ENCODE measurements at regions not wholly inside any gene's neighbourhood (a gene's known extent, or its start where the extent isn't known, plus 50 kb on each side); places are given as distances from the start of the nearest gene placed in this dataset.

DNA sequence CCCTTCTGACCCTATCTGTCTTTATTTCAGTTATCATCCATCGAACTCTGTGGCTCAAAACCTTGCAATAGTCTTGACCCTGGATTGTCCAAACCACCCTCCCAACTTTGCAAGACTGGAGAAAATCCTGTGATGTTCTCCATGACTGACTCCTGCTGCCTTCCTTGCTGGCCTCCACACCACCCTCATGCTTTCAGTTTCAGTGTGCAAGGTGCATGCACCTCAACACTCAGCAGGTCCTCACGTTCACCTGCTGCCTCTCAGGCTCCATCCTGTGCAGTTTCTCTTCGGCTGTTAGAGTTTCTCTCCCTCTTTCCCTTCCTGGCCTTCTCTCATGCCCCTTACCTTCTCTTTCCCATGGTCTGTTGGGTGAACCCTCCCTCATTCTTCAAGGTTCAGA is 59.4 kb upstream of the ASIC2 start:
- DNase-seq, result no peak

DNA sequence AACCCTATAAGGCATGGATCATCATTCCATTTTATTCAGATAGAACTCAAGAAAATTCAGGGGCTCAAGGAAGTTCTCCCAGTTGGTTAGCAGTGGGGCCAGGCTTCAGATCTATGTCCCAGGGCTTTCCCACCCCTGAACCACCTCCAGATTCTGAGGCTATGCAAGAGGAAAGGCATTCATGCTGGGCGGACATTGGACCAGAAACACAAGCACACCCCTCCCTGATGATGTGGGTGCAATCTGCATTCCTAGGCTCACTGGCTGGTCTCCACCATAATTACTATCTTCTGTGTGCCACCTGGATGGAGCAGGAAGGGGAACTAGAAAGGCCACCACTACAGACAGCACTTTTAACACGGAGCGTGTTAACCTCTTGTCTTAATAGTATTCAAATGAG is 63.2 kb upstream of the ASIC2 start:
- DNase-seq, result no peak

DNA sequence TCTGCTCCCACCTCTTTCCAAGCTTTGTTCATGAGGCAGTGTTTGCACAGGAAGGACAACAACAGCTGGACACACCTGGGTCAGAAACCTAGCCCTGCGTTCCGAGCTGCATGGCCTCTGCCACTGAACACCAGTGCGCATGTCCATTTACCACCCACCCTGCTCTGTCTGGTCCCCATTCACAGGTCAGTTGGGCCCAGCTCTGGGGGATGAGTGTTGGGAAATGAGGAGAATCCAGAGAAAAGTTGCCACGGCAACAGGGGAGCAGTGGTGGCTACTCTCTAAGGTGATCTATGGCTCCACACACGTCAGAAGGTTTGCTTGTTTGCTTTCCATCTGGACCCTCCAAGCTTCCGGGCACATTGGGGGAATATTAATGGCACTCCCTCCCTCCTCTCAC is 70.4 kb upstream of the ASIC2 start:
- no peak for DNase-seq

DNA sequence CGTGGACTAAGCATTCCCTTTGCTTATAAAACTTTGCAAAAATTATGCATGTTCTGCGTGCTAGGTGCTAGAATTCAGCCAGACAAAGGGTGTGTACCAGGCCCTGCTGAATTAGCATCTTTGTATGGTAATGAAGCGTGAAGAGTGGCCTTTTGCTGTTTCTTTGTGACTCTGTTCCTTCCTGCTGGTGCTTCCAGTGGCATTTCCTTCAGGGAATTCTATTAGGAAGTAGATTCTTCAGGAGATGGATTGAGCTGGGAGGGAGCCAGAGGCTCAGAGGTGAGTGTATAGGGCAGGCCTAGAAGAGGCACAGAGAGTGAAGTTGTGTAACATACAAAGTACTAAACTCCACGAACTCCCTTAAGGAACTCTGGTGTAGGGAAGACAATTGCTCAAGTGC is 73.9 kb upstream of the ASIC2 start:
- no peak for DNase-seq

- DNase-seq, result no peak
Observed at GRCh38 chr17:33369149-33369548, 76.1 kb upstream of the ASIC2 start.

GRCh38 chr17:33369876-33370275 is 76.8 kb upstream of the ASIC2 start:
- DNase-seq, result no peak

DNA sequence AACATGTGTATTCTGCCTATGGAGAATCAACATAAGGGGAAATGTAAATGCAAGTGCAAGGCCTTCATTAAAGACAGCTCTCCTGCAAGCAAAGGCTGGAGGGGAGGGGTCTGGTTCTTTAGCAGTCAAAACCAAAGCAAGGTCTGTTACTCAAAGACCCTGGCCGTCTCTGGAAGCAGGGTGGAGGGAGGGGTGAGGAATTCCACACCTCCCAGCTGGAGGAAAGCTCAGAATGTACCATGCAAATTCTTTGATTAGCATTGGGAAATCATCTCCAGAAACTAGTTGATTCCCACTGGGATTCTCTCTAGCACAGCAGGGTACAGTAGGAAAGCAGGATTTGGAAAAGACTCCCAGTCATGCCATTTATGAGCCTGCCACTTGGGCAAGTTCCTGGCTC is 77.3 kb upstream of the ASIC2 start:
- no peak for DNase-seq

DNA sequence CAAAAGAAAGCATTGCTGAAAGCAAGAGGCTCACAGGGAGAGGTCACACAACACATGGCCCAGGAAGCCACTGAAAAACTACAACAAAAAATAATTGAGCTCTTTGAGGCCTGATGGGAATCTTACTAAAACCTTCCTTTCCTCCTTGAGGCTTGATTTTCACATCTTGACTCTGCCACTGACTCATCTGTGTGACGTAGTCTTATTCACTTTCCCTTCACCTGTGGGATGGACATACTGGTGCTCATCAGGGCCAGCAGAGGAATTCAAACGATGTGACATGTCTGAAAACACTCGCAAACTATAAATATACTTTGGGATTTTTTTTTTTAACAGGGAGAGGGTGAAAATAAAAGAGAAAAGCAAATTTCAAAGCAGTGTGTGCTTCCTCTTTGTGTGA is 78.3 kb upstream of the ASIC2 start:
- DNase-seq, result no peak

- peak in 2 of 3 donors; percentile 5 to 26 for DNase-seq
Observed at GRCh38 chr17:33373273-33373672, 80.2 kb upstream of the ASIC2 start.

DNA sequence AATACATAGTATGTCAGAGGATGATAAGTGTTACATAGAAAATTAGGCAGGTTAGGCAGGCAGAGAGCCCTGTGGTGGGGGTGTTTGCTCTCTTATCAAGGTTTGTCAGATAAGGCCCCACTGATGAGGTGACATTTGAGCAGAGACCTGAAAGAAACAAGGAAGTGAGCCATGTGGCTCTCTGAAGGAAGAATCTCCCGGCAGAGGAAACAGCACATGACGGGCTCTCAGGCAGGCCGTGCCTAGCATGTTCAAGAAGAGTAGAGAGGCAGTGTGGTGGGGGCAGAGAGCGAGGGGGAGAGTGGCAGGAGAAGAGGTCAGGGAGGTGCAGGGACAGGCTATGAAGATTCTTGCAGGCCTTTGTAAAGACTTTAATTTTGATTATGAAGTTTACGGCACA is 82.0 kb upstream of the ASIC2 start:
- peak in 2 of 3 donors; percentile 4 to 5 for DNase-seq

DNA sequence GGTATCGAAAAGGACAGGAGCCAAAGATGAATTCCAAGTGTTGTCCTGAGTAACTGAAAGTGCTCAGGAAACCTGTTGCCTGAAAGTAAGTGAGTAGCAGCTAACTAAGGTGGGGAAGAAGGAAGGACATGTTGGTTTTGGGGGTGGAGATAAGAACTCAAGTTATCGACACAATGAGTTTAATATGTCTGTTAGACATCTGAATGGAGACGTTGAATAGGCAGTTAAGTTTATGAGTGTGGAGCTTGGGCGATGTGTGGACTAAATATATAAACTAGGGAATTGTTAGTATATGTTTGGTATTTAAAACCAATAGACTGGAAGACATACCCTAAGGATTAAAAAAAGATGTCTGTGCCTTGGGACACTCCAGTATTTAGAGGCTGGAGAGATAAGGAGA is 82.7 kb upstream of the ASIC2 start:
- no peak for DNase-seq

GRCh38 chr17:33377837-33378595 is 84.9 kb upstream of the ASIC2 start:
- DNase-seq, result no peak

GRCh38 chr17:33381201-33381600 is 88.1 kb upstream of the ASIC2 start:
- DNase-seq, result no peak

DNA sequence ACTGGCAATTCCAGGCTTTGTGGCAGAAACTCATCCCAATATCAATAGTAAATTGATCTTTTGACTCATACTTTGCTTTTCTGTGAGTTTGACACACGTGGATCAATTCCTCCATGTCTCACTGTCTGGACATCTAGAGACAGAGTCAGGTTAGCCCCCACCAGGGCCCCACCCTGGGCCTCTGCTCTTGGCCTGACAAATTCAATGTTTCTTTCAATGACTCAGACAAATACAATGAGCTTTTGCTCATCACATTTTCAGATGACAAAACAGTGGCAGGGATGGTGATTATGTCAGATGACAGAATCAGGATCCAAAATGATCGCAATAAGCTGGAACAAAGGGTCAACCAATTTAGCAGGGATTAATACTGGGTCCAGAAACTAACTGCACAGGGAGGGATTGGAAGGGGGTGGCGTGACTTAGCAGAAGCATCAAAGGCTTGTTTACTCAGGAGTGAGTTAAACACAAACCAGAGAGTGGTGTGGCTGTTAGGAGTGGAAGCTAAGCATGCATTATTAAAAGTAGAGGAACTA is 90.5 kb upstream of the ASIC2 start:
- no peak for DNase-seq

- DNase-seq, result peak in 2 of 3 donors; percentile 1 to 8
Observed at GRCh38 chr17:33385133-33385532, 92.0 kb upstream of the ASIC2 start.

DNA sequence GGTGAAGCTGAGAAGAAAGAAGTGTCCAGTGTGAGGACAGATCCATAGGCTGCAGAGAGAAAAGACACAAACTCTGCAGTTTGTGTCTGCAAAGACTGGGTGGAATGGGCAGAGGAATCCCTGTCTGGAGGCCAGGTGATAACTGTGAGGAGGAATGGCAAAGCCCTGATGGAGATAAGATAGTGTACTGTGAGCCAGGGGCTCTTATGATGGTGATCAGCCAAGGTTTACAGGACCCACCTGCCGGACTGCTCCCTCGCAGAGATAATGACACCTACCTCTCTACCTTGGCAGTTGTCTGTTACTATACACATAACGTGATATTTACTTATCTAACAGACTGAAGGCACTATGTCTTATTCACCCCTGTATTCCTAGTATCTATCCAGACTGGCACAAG is 92.6 kb upstream of the ASIC2 start:
- no peak for DNase-seq

DNA sequence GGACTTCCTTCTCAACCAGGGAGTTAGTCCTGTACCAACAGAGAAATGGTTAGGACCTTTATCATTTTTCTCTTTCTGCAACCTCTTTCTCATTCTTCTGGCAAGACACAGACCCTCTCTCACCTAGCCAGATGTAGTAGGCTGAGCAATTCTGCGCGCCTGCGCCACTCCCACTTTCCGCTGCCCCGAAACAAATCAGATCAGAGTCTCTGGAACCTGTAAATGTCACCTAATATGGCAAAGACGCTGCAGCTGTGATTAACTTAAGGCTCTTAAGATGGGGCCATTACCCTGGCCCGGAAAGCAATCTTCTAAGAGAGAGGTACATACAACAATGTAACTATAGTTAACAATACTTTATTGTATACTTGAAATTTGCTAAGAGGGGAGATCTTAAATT is 94.3 kb upstream of the ASIC2 start:
- no peak for DNase-seq

DNA sequence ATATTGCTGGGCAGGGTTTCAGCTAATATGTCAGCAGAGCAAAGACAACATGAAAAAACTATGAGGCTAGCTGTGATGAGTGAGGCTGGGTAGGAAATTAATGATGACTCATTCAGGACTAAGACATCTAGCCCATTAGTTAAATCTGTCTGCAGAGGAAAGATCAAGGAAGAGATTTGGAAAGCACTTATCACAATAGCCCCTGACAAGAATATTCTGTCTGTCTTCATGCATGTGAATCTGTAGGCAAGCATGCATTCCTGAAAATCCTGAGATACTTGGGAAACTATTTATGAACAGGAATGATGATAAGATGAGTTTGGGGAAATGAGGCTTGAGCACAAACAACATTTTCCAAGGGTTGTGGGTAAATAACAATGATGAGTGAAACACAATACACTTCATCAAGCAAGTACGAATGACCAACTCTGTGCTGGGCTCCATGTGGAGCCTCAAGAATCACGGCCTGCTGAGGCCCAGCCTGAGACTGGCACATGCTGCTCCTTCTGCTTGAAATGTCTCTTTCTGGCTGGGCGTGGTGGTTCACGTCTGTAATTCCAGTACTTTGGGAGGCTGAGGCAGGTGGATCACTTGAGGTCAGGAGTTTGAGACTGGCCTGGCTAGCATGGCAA is 96.5 kb upstream of the ASIC2 start:
- no peak for DNase-seq

- DNase-seq, result no peak
Observed at GRCh38 chr17:33390479-33391176, 97.5 kb upstream of the ASIC2 start.

DNA sequence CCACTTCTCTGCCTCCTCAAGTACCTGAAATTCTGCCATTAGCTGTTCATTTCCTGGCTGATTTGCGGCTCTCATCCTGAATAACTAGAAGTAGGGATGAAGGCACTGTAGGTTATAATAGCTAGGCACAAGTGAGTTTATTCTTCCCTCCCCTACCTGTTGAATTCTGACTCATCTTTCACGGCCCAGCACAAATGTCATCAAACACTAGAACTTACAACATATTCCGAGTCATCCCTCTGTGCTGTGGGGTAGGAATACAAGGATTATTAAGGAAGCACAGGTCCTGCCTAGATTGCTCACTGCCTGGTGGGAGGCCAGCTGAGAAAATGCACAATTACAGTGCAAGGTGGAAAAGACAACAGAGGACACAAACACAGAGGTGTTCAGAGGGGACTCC is 103.7 kb upstream of the ASIC2 start:
- no peak for DNase-seq

DNA sequence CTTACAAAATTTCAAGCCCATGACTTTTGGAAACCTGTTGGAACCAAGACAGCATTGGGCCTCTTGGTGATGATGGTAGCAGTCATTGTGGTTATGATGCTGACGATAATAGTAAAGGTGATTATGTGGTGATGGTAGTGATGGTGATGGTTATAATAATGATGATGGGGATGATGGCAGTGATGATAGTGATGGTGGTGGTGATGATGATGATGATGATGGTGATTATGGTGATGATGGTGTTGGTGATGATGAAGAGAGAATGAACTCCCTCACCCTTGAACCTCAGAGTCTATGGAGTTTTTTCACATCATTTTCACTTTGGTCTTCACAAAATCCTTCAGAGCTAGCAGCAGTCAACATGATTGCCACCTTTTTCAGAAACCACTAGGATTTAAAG is 105.3 kb upstream of the ASIC2 start:
- DNase-seq, result no peak

GRCh38 chr17:33401249-33401648 is 108.2 kb upstream of the ASIC2 start:
- no peak for DNase-seq

GRCh38 chr17:33403194-33403593 is 110.1 kb upstream of the ASIC2 start:
- DNase-seq, result no peak

Measured in suppressor macrophage treated with lipopolysaccharide for 1 hour (primary cell).